ENCODE measurements at regions not wholly inside any gene's neighbourhood (a gene's known extent, or its start where the extent isn't known, plus 50 kb on each side); places are given as distances from the start of the nearest gene placed in this dataset.

- TF ChIP-seq TAF1 (IDR thresholded peaks at IDR 0.05; ENCODE audit: low read depth) (no peak), CTCF (IDR thresholded peaks at IDR 0.05; ENCODE audit: poor library complexity, severe bottlenecking) (no peak)
Measured at GRCh38 chr7:94067506-94067905, 63.4 kb upstream of the BET1 start.
